Activated naive CD8-positive, alpha-beta T cell treated with anti-CD3 and anti-CD28 coated beads, Interleukin-2, amount 50 U/mL, for 24 hours (primary cell): ENCODE measurements at regions not wholly inside any gene's neighbourhood (a gene's known extent, or its start where the extent isn't known, plus 50 kb on each side); places are given as distances from the start of the nearest gene placed in this dataset.
"Not testable (repeated sequence)": the region's sequence is repeated elsewhere in the genome, so short reads cannot be mapped to it uniquely, and the experiment has no call there.

Experiments
- ATAC-seq: fragments of 150-1000 bp; cut with Tn5 transposase; one replicate; pipeline ENCODE4 v1.10.0; 2021
- DNase-seq: peaks from one replicate; pipeline ENCODE4 v3.0.0; 2021
- H3K27ac Mint-ChIP-seq: one replicate; pipeline ENCODE4 v1.8.0; 2021; ENCODE audit warnings: mild to moderate bottlenecking, mixed read lengths
- H3K27me3 Mint-ChIP-seq: one replicate; pipeline ENCODE4 v1.8.0; 2021; ENCODE audit warnings: mixed read lengths
- H3K36me3 Mint-ChIP-seq: one replicate; pipeline ENCODE4 v1.8.0; 2021; ENCODE audit warnings: low read depth, mixed read lengths
- H3K4me1 Mint-ChIP-seq: one replicate; pipeline ENCODE4 v1.8.0; 2021; ENCODE audit warnings: mixed read lengths
- H3K4me3 Mint-ChIP-seq: one replicate; pipeline ENCODE4 v1.8.0; 2021; ENCODE audit warnings: mild to moderate bottlenecking, moderate library complexity, mixed read lengths
- H3K9me3 Mint-ChIP-seq: one replicate; pipeline ENCODE4 v1.8.0; 2021; ENCODE audit warnings: mixed read lengths

GRCh38 chr2:122755281-122755780 is 999.9 kb downstream of the TSN start:
- Mint-ChIP-seq H3K36me3 (no peaks in the 10 kb centered on the region), H3K27me3 (no peaks in the 10 kb centered on the region), H3K27ac (no peak overlapping the region), H3K4me1 (no peaks in the 10 kb centered on the region), H3K9me3 (peaks cover 8% of the 10 kb centered on the region), H3K4me3 (no peak overlapping the region)
- no peak for DNase-seq
- ATAC-seq: no peak

GRCh38 chr2:122758967-122759366 is 1003.5 kb downstream of the TSN start:
- H3K9me3 Mint-ChIP-seq: peaks cover 9% of the 10 kb centered on the region
- no peaks in the 10 kb centered on the region for H3K36me3 Mint-ChIP-seq
- no peaks in the 10 kb centered on the region for H3K27me3 Mint-ChIP-seq
- no peak for DNase-seq
- H3K4me3 Mint-ChIP-seq: no peak overlapping the region
- H3K4me1 Mint-ChIP-seq: no peaks in the 10 kb centered on the region
- no peak for ATAC-seq
- no peak overlapping the region for H3K27ac Mint-ChIP-seq

- ATAC-seq: no peak
- H3K36me3 Mint-ChIP-seq: no peaks in the 10 kb centered on the region
Measured at GRCh38 chr2:122764014-122764413, 1008.6 kb downstream of the TSN start.

GRCh38 chr2:122780251-122780650 is 1024.8 kb downstream of the TSN start:
- H3K4me3 Mint-ChIP-seq: no peak overlapping the region
- peaks cover 23% of the 10 kb centered on the region for H3K9me3 Mint-ChIP-seq
- ATAC-seq (no peak), DNase-seq (no peak)
- no peaks in the 10 kb centered on the region for H3K27me3 Mint-ChIP-seq
- H3K27ac Mint-ChIP-seq: no peak overlapping the region
- no peaks in the 10 kb centered on the region for H3K36me3 Mint-ChIP-seq
- no peaks in the 10 kb centered on the region for H3K4me1 Mint-ChIP-seq

More at GRCh38 chr2:122764014-122764413, 1008.6 kb downstream of the TSN start:
- H3K9me3 Mint-ChIP-seq: peaks cover 23% of the 10 kb centered on the region
- H3K27me3 Mint-ChIP-seq: no peaks in the 10 kb centered on the region
- H3K27ac Mint-ChIP-seq: no peak overlapping the region
- DNase-seq: no peak
- H3K4me1 Mint-ChIP-seq: no peaks in the 10 kb centered on the region
- H3K4me3 Mint-ChIP-seq: no peak overlapping the region

- DNase-seq (no peak), ATAC-seq (no peak)
- Mint-ChIP-seq H3K27ac (no peak overlapping the region), H3K36me3 (no peaks in the 10 kb centered on the region), H3K4me1 (no peaks in the 10 kb centered on the region), H3K4me3 (no peak overlapping the region), H3K27me3 (no peaks in the 10 kb centered on the region), H3K9me3 (peaks cover 17% of the 10 kb centered on the region)
Measured at GRCh38 chr2:122794100-122794499, 1038.6 kb downstream of the TSN start.

- Mint-ChIP-seq H3K9me3 (peaks cover 6% of the 10 kb centered on the region), H3K27me3 (no peaks in the 10 kb centered on the region), H3K4me3 (no peak overlapping the region), H3K27ac (no peak overlapping the region), H3K36me3 (no peaks in the 10 kb centered on the region), H3K4me1 (no peaks in the 10 kb centered on the region)
- no peak for DNase-seq
- no peak for ATAC-seq
Measured at GRCh38 chr2:122795763-122796162, 1040.3 kb downstream of the TSN start.

GRCh38 chr2:122799391-122799790 is 1043.9 kb downstream of the TSN start:
- H3K4me3 Mint-ChIP-seq: no peak overlapping the region
- H3K4me1 Mint-ChIP-seq: no peaks in the 10 kb centered on the region
- H3K27me3 Mint-ChIP-seq: no peaks in the 10 kb centered on the region
- ATAC-seq: no peak
- H3K27ac Mint-ChIP-seq: no peak overlapping the region
- no peak for DNase-seq
- H3K9me3 Mint-ChIP-seq: peaks cover 5% of the 10 kb centered on the region
- no peaks in the 10 kb centered on the region for H3K36me3 Mint-ChIP-seq

GRCh38 chr2:122800781-122801180 is 1045.3 kb downstream of the TSN start:
- ATAC-seq: no peak
- Mint-ChIP-seq H3K4me3 (no peak overlapping the region), H3K9me3 (peaks cover under 1% of the 10 kb centered on the region), H3K36me3 (no peaks in the 10 kb centered on the region), H3K27ac (no peak overlapping the region), H3K4me1 (no peaks in the 10 kb centered on the region), H3K27me3 (no peaks in the 10 kb centered on the region)
- no peak for DNase-seq

GRCh38 chr2:122804494-122804893 is 1049.0 kb downstream of the TSN start:
- Mint-ChIP-seq H3K36me3 (no peaks in the 10 kb centered on the region), H3K4me1 (no peaks in the 10 kb centered on the region), H3K4me3 (no peak overlapping the region), H3K27ac (no peak overlapping the region), H3K27me3 (no peaks in the 10 kb centered on the region), H3K9me3 (peaks cover 22% of the 10 kb centered on the region)
- DNase-seq (no peak), ATAC-seq (no peak)

GRCh38 chr2:122805346-122805745 is 1049.9 kb downstream of the TSN start:
- Mint-ChIP-seq H3K27me3 (no peaks in the 10 kb centered on the region), H3K27ac (no peak overlapping the region), H3K4me3 (no peak overlapping the region), H3K4me1 (no peaks in the 10 kb centered on the region), H3K9me3 (peaks cover 26% of the 10 kb centered on the region), H3K36me3 (no peaks in the 10 kb centered on the region)
- ATAC-seq (no peak), DNase-seq (no peak)

- DNase-seq: no peak
- Mint-ChIP-seq H3K4me3 (no peak overlapping the region), H3K27ac (no peak overlapping the region), H3K36me3 (no peaks in the 10 kb centered on the region), H3K4me1 (no peaks in the 10 kb centered on the region), H3K9me3 (peaks cover 40% of the 10 kb centered on the region), H3K27me3 (no peaks in the 10 kb centered on the region)
- ATAC-seq: no peak
Measured at GRCh38 chr2:122808286-122808969, 1053.0 kb downstream of the TSN start.

GRCh38 chr2:122812214-122812613 is 1056.8 kb downstream of the TSN start:
- not testable (repeated sequence) for DNase-seq, H3K27ac Mint-ChIP-seq, H3K4me1 Mint-ChIP-seq, H3K36me3 Mint-ChIP-seq, ATAC-seq, H3K4me3 Mint-ChIP-seq, H3K27me3 Mint-ChIP-seq
- H3K9me3 Mint-ChIP-seq: peaks cover 36% of the 10 kb centered on the region

GRCh38 chr2:122815120-122815519 is 1059.7 kb downstream of the TSN start:
- Mint-ChIP-seq H3K27ac (no peak overlapping the region), H3K4me1 (no peaks in the 10 kb centered on the region), H3K9me3 (peaks cover 21% of the 10 kb centered on the region), H3K27me3 (no peaks in the 10 kb centered on the region), H3K36me3 (no peaks in the 10 kb centered on the region), H3K4me3 (no peak overlapping the region)
- ATAC-seq (no peak), DNase-seq (no peak)

GRCh38 chr2:122816803-122817202 is 1061.4 kb downstream of the TSN start:
- Mint-ChIP-seq H3K27ac (no peak overlapping the region), H3K36me3 (no peaks in the 10 kb centered on the region), H3K4me1 (no peaks in the 10 kb centered on the region), H3K4me3 (no peak overlapping the region), H3K9me3 (peaks cover 10% of the 10 kb centered on the region), H3K27me3 (no peaks in the 10 kb centered on the region)
- DNase-seq: no peak
- ATAC-seq: no peak

- no peak for DNase-seq
- H3K27me3 Mint-ChIP-seq: no peaks in the 10 kb centered on the region
- H3K36me3 Mint-ChIP-seq: no peaks in the 10 kb centered on the region
- no peak overlapping the region for H3K27ac Mint-ChIP-seq
- H3K4me1 Mint-ChIP-seq: no peaks in the 10 kb centered on the region
- no peak for ATAC-seq
- H3K9me3 Mint-ChIP-seq: peaks cover 18% of the 10 kb centered on the region
- H3K4me3 Mint-ChIP-seq: no peak overlapping the region
Measured at GRCh38 chr2:122822319-122822718, 1066.9 kb downstream of the TSN start.

GRCh38 chr2:122830157-122830556 is 1074.7 kb downstream of the TSN start:
- H3K9me3 Mint-ChIP-seq: peaks cover 15% of the 10 kb centered on the region
- H3K4me1 Mint-ChIP-seq: no peaks in the 10 kb centered on the region
- no peak overlapping the region for H3K4me3 Mint-ChIP-seq
- H3K36me3 Mint-ChIP-seq: no peaks in the 10 kb centered on the region
- DNase-seq: no peak
- no peak for ATAC-seq
- no peak overlapping the region for H3K27ac Mint-ChIP-seq
- H3K27me3 Mint-ChIP-seq: no peaks in the 10 kb centered on the region
